ENCODE measurements at regions not wholly inside any gene's neighbourhood (a gene's known extent, or its start where the extent isn't known, plus 50 kb on each side); places are given as distances from the start of the nearest gene placed in this dataset.

DNA sequence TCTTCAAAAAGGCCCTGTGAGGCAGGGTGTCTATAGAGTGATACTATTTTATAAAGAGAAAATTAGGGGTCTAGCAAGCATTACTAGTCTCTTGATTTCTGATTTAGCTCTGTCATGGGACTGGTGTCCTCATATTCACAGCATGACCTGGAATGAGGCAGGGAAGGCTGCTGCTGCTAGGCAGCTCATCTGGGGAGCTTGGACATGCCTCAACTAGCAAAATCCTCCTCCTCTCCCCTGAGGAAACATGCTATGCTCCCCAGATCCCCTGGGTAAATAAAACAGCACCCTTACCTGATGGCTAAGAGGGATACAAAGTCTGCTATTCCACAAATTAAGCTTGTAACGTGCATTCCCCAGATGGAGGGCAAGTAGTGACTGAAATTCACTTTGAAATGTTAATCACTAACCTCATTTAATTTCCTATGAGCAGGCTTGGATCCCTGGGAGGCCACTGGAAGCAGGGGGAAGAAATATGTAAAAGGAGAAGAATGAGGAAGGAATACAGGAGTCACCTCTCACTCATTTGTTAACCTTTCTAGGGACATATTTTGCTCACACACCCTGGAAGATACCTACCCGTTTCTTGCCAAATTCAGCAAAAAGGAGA lies 709.4 kb downstream of the SQOR start:
- WGBS (ENCODE audit: low lambda C conversion rate) = 0% methylated on average over 2 of the region's 2 CpGs
- no peak for FAIRE-seq

More for the DNA sequence above, 709.4 kb downstream of the SQOR start:
- H3K9me3 ChIP-seq (ENCODE audit: low read length) = peaks cover 86% of the 10 kb centered on the region
- in situ Hi-C loops (cut with HindIII; ENCODE audit: extremely low pct_ligation_motif_present, low pct_unique_long_range_greater_than_20kb) (no loop called here), intact Hi-C loops (cut with micrococcal nuclease; ENCODE audit: unreplicated experiment) (no loop called here)
- BruUV-seq (replicated peaks) = no TSS peak
- no peak overlapping the region for H3K4me3 ChIP-seq (replicated peaks in 1 of 3; ENCODE audit: insufficient read depth in 1 of 3, low read depth in 2 of 3, low read length in 3 of 3)
- H3K4me2 ChIP-seq (ENCODE audit: low read depth, low read length) = no peak overlapping the region
- no peak overlapping the region for H3K9ac ChIP-seq (ENCODE audit: insufficient read depth, low read depth, low read length)
- no peaks in the 10 kb centered on the region for H3K79me2 ChIP-seq (ENCODE audit: insufficient read depth, low read length)
- no peak for TF ChIP-seq KDM5A (IDR thresholded peaks at IDR 0.05; ENCODE audit: borderline replicate concordance, low read length)
- no peak for TF ChIP-seq ZIK1 (CRISPR knock-in tag; IDR thresholded peaks at IDR 0.05; ENCODE audit: borderline replicate concordance, low read depth)
- no peak for TF ChIP-seq XRCC5 (optimal IDR thresholded peaks at IDR 0.05; ENCODE audit: low read length)
- no peak for TF ChIP-seq ZNF841 (CRISPR knock-in tag; IDR thresholded peaks at IDR 0.05; ENCODE audit: borderline replicate concordance)
- TF ChIP-seq ZNF790 (CRISPR knock-in tag; IDR thresholded peaks at IDR 0.05; ENCODE audit: borderline replicate concordance) = no peak
- TF ChIP-seq POLR2A (IDR thresholded peaks at IDR 0.05; ENCODE audit: insufficient read depth in 1 of 2, low read depth in 2 of 2, low read length in 2 of 2) = no peak
- TF ChIP-seq SRSF1 (optimal IDR thresholded peaks at IDR 0.05; ENCODE audit: low read depth, low read length) = no peak
- TF ChIP-seq ZFP62 (CRISPR knock-in tag; IDR thresholded peaks at IDR 0.05) = no peak
- TF ChIP-seq NR2F1 (CRISPR knock-in tag; IDR thresholded peaks at IDR 0.05) = no peak
- TF ChIP-seq, protein P1, sequence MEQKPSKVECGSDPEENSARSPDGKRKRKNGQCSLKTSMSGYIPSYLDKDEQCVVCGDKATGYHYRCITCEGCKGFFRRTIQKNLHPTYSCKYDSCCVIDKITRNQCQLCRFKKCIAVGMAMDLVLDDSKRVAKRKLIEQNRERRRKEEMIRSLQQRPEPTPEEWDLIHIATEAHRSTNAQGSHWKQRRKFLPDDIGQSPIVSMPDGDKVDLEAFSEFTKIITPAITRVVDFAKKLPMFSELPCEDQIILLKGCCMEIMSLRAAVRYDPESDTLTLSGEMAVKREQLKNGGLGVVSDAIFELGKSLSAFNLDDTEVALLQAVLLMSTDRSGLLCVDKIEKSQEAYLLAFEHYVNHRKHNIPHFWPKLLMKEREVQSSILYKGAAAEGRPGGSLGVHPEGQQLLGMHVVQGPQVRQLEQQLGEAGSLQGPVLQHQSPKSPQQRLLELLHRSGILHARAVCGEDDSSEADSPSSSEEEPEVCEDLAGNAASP (CRISPR knock-in tag; IDR thresholded peaks at IDR 0.05; ENCODE audit: borderline replicate concordance) = no peak
- no peak for TF ChIP-seq CEBPB (IDR thresholded peaks at IDR 0.05; ENCODE audit: borderline replicate concordance, low read depth, low read length)
- TF ChIP-seq TBL1XR1 (IDR thresholded peaks at IDR 0.05; ENCODE audit: borderline replicate concordance, low read length, partially characterized antibody) = no peak
- no peak for TF ChIP-seq ZNF879 (CRISPR knock-in tag; IDR thresholded peaks at IDR 0.05)
- TF ChIP-seq, protein P2, sequence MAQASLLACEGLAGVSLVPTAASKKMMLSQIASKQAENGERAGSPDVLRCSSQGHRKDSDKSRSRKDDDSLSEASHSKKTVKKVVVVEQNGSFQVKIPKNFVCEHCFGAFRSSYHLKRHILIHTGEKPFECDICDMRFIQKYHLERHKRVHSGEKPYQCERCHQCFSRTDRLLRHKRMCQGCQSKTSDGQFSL (CRISPR knock-in tag; IDR thresholded peaks at IDR 0.05) = no peak
- no peak for TF ChIP-seq ZBTB42 (CRISPR knock-in tag; IDR thresholded peaks at IDR 0.05)
- TF ChIP-seq, protein P3, sequence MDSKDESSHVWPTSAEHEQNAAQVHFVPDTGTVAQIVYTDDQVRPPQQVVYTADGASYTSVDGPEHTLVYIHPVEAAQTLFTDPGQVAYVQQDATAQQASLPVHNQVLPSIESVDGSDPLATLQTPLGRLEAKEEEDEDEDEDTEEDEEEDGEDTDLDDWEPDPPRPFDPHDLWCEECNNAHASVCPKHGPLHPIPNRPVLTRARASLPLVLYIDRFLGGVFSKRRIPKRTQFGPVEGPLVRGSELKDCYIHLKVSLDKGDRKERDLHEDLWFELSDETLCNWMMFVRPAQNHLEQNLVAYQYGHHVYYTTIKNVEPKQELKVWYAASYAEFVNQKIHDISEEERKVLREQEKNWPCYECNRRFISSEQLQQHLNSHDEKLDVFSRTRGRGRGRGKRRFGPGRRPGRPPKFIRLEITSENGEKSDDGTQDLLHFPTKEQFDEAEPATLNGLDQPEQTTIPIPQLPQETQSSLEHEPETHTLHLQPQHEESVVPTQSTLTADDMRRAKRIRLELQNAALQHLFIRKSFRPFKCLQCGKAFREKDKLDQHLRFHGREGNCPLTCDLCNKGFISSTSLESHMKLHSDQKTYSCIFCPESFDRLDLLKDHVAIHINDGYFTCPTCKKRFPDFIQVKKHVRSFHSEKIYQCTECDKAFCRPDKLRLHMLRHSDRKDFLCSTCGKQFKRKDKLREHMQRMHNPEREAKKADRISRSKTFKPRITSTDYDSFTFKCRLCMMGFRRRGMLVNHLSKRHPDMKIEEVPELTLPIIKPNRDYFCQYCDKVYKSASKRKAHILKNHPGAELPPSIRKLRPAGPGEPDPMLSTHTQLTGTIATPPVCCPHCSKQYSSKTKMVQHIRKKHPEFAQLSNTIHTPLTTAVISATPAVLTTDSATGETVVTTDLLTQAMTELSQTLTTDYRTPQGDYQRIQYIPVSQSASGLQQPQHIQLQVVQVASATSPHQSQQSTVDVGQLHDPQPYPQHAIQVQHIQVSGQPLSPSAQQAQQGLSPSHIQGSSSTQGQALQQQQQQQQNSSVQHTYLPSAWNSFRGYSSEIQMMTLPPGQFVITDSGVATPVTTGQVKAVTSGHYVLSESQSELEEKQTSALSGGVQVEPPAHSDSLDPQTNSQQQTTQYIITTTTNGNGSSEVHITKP (CRISPR knock-in tag; IDR thresholded peaks at IDR 0.05; ENCODE audit: low read depth) = no peak
- TF ChIP-seq ZNF589 (CRISPR knock-in tag; conservative IDR thresholded peaks at IDR 0.05) = no peak
- no peak for TF ChIP-seq ZNF839 (CRISPR knock-in tag; IDR thresholded peaks at IDR 0.05; ENCODE audit: borderline replicate concordance)
- TF ChIP-seq CHD2 (IDR thresholded peaks at IDR 0.05; ENCODE audit: low read depth, low read length) = no peak
- no peak overlapping the region for H3K27ac ChIP-seq (ENCODE audit: extremely low read length, insufficient read depth, low read length)
- ChIA-PET POLR2A (no interaction called here), CTCF (ENCODE audit: low intra/inter-chr PET ratio, low total read pairs) (no interaction called here)
- no peak for ATAC-seq
- H4K20me1 ChIP-seq (ENCODE audit: insufficient read depth, low read length) = no peaks in the 10 kb centered on the region
- no peaks in the 10 kb centered on the region for H3K27me3 ChIP-seq (ENCODE audit: control insufficient read depth in 1 of 2, insufficient read depth in 2 of 2, low read length in 2 of 2)
- H2AFZ ChIP-seq (ENCODE audit: low read length) = no peak overlapping the region
- no peaks in the 10 kb centered on the region for H3K36me3 ChIP-seq (replicated peaks in 1 of 2; ENCODE audit: control insufficient read depth in 1 of 2, insufficient read depth in 2 of 2, low read length in 2 of 2)
- no peak for DNase-seq (ENCODE audit: low spot score)
- H3K4me1 ChIP-seq (ENCODE audit: insufficient read depth, low read length) = no peaks in the 10 kb centered on the region
